Neural cell (in vitro differentiated cells): ENCODE measurements at regions not wholly inside any gene's neighbourhood (a gene's known extent, or its start where the extent isn't known, plus 50 kb on each side); places are given as distances from the start of the nearest gene placed in this dataset.

Experiments
- H2AFZ ChIP-seq: fragments of 200-600, 300-800 bp; sonication (generic), shearing (Covaris generic); 2 replicates; pipeline ENCODE4 v1.6.0; 2014; ENCODE audit warnings: low read depth, mild to moderate bottlenecking, antibody characterized with exemption, low read length, moderate library complexity
- H3F3A ChIP-seq: fragments of 200-600 bp; shearing (Covaris generic); 2 replicates; pipeline ENCODE4 v1.6.1; 2016; ENCODE audit warnings: mild to moderate bottlenecking, moderate library complexity, mixed read lengths, antibody characterized with exemption, low read length; ENCODE audit not compliant: insufficient read depth, poor library complexity, severe bottlenecking
- H3K27ac ChIP-seq: fragments of 200-600, 300-800 bp; sonication (generic), shearing (Covaris generic); 2 replicates; pipeline ENCODE4 v1.5.1; 2014; ENCODE audit warnings: mild to moderate bottlenecking, low read length, moderate library complexity
- H3K27me3 ChIP-seq: fragments of 300-800, 200-600 bp; sonication (generic), shearing (Covaris generic); 2 replicates; pipeline ENCODE4 v1.6.0; 2014; ENCODE audit warnings: mild to moderate bottlenecking, low read depth, low read length, moderate library complexity; ENCODE audit not compliant: insufficient read depth
- H3K36me3 ChIP-seq: fragments of 300-800, 200-600 bp; sonication (generic), shearing (Covaris generic); 2 replicates; pipeline ENCODE4 v1.5.1; 2014; ENCODE audit warnings: mild to moderate bottlenecking, antibody characterized with exemption, low read length, moderate library complexity; ENCODE audit not compliant: insufficient read depth
- H3K4me2 ChIP-seq: fragments of 300-800, 200-600 bp; sonication (generic), shearing (Covaris generic); 2 replicates; pipeline ENCODE4 v1.6.0; 2014; ENCODE audit warnings: mild to moderate bottlenecking, low read length
- H3K4me3 ChIP-seq: fragments of 300-800, 200-600 bp; sonication (generic), shearing (Covaris generic); 2 replicates; pipeline ENCODE4 v1.5.1; 2014; ENCODE audit warnings: mild to moderate bottlenecking, low read length, moderate library complexity
- H3K79me2 ChIP-seq: fragments of 200-600 bp; shearing (Covaris generic); replicated peaks from 2 replicates; pipeline ENCODE4 v1.6.0; 2014; ENCODE audit warnings: mild to moderate bottlenecking, low read length, moderate library complexity; ENCODE audit not compliant: insufficient read depth
- H3K9ac ChIP-seq: fragments of 300-800, 200-600 bp; sonication (generic), shearing (Covaris generic); 2 replicates; pipeline ENCODE4 v1.6.1; 2016; ENCODE audit warnings: mild to moderate bottlenecking, low read length, mixed read lengths
- H3K9me2 ChIP-seq: fragments of 200-600 bp; shearing (Covaris generic); 2 replicates; pipeline ENCODE4 v1.6.1; 2016; ENCODE audit warnings: mild to moderate bottlenecking, low read length, mixed read lengths; ENCODE audit not compliant: insufficient read depth
- H3K9me3 ChIP-seq: fragments of 200-600, 300-800 bp; sonication (generic), shearing (Covaris generic); 2 replicates; pipeline ENCODE4 v1.6.1; 2016; ENCODE audit warnings: mild to moderate bottlenecking, mixed run types, low read length, moderate library complexity, mixed read lengths
- H4K20me1 ChIP-seq: fragments of 200-600 bp; shearing (Covaris generic); 2 replicates; pipeline ENCODE4 v1.6.1; 2016; ENCODE audit warnings: mild to moderate bottlenecking, mixed run types; ENCODE audit not compliant: insufficient read depth
- EP300 ChIP-seq: fragments of 450-650 bp; conservative IDR thresholded peaks from 2 replicates; pipeline ENCODE4 v1.6.1; 2014; ENCODE audit warnings: antibody characterized with exemption, mild to moderate bottlenecking, moderate library complexity; ENCODE audit not compliant: poor library complexity, severe bottlenecking
- EZH2 ChIP-seq: fragments of 200-600, 300-800 bp; shearing (Covaris generic), sonication (generic); IDR thresholded peaks from 2 replicates; pipeline ENCODE4 v1.6.1; 2014; ENCODE audit warnings: antibody characterized with exemption, low read length, borderline replicate concordance, mild to moderate bottlenecking; ENCODE audit not compliant: insufficient read depth, poor library complexity, severe bottlenecking
- MXI1 ChIP-seq: fragments of 450-650 bp; conservative IDR thresholded peaks from 2 replicates; pipeline ENCODE4 v1.6.1; 2014; ENCODE audit warnings: antibody characterized with exemption, mild to moderate bottlenecking; ENCODE audit not compliant: poor library complexity, severe bottlenecking
- POLR2AphosphoS5 ChIP-seq: IDR thresholded peaks from 2 replicates; pipeline ENCODE4 v1.6.1; 2012
- RAD21 ChIP-seq: fragments of 450-650 bp; conservative IDR thresholded peaks from 2 replicates; pipeline ENCODE4 v1.6.1; 2014; ENCODE audit warnings: antibody characterized with exemption, mild to moderate bottlenecking, moderate library complexity
- REST ChIP-seq: IDR thresholded peaks from 2 replicates; pipeline ENCODE4 v1.6.1; 2012; ENCODE audit warnings: borderline replicate concordance
- SMC3 ChIP-seq: fragments of 450-650 bp; conservative IDR thresholded peaks from 2 replicates; pipeline ENCODE4 v1.6.1; 2014; ENCODE audit warnings: antibody characterized with exemption, mild to moderate bottlenecking, moderate library complexity; ENCODE audit not compliant: poor library complexity
- TAF1 ChIP-seq: IDR thresholded peaks from 2 replicates; pipeline ENCODE4 v1.6.1; 2012; ENCODE audit warnings: low read depth
- TF ChIP-seq, protein P1 (sequence below): fragments of 450-650 bp; IDR thresholded peaks from 2 replicates; pipeline ENCODE4 v1.5.1; 2014; ENCODE audit warnings: antibody characterized with exemption, mild to moderate bottlenecking, moderate library complexity; ENCODE audit not compliant: poor library complexity, severe bottlenecking

DNA sequence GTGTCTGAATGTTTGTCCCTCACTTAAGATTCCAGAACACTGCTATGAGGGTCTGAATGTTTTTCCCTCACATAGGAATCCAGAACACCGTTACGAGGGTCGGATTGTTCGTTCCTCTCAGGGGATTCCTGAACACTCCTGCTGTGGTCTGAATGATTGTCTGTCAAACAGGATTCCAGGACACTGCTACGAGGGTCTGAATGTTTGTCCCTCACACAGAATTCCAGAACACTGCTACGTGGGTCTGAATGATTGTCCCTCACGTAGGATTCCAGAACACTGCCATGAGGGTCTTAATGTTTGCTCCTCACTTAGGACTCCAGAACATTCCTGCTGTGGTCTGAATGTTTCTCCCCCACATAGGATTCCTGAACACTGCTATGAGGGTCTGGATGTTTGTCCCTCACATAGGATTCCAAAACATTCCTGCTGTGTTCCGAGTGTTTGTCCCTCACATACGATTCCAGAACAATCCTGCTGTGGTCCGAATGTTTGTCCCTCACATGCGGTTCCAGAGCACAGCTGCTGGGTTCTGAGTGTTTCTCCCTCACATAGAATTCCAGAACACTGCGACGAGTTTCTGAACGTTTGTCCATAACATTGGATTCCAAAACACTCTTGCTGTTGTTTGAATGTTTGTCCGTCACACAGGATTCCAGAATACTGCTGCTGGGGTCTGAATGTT is 199.5 kb downstream of the FOXD4L6 start:
- Histone ChIP-seq H3K4me3 (no peak overlapping the region), H3K4me2 (no peak overlapping the region), H3K79me2 (no peaks in the 10 kb centered on the region), H3F3A (no peaks in the 10 kb centered on the region), H3K9me3 (peaks cover 56% of the 10 kb centered on the region), H2AFZ (no peak overlapping the region), H3K9ac (no peak overlapping the region), H3K27me3 (no peaks in the 10 kb centered on the region), H3K9me2 (no peaks in the 10 kb centered on the region), H3K27ac (no peak overlapping the region), H3K36me3 (no peaks in the 10 kb centered on the region), H4K20me1 (no peaks in the 10 kb centered on the region)
- TF ChIP-seq EP300, result no peak
- no peak for TF ChIP-seq POLR2AphosphoS5
- no peak for TF ChIP-seq MXI1
- no peak for TF ChIP-seq EZH2
- TF ChIP-seq RAD21, result no peak
- TF ChIP-seq, protein P1, sequence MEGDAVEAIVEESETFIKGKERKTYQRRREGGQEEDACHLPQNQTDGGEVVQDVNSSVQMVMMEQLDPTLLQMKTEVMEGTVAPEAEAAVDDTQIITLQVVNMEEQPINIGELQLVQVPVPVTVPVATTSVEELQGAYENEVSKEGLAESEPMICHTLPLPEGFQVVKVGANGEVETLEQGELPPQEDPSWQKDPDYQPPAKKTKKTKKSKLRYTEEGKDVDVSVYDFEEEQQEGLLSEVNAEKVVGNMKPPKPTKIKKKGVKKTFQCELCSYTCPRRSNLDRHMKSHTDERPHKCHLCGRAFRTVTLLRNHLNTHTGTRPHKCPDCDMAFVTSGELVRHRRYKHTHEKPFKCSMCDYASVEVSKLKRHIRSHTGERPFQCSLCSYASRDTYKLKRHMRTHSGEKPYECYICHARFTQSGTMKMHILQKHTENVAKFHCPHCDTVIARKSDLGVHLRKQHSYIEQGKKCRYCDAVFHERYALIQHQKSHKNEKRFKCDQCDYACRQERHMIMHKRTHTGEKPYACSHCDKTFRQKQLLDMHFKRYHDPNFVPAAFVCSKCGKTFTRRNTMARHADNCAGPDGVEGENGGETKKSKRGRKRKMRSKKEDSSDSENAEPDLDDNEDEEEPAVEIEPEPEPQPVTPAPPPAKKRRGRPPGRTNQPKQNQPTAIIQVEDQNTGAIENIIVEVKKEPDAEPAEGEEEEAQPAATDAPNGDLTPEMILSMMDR, result no peak
- TF ChIP-seq TAF1, result no peak
- TF ChIP-seq REST, result no peak
- no peak for TF ChIP-seq SMC3

DNA sequence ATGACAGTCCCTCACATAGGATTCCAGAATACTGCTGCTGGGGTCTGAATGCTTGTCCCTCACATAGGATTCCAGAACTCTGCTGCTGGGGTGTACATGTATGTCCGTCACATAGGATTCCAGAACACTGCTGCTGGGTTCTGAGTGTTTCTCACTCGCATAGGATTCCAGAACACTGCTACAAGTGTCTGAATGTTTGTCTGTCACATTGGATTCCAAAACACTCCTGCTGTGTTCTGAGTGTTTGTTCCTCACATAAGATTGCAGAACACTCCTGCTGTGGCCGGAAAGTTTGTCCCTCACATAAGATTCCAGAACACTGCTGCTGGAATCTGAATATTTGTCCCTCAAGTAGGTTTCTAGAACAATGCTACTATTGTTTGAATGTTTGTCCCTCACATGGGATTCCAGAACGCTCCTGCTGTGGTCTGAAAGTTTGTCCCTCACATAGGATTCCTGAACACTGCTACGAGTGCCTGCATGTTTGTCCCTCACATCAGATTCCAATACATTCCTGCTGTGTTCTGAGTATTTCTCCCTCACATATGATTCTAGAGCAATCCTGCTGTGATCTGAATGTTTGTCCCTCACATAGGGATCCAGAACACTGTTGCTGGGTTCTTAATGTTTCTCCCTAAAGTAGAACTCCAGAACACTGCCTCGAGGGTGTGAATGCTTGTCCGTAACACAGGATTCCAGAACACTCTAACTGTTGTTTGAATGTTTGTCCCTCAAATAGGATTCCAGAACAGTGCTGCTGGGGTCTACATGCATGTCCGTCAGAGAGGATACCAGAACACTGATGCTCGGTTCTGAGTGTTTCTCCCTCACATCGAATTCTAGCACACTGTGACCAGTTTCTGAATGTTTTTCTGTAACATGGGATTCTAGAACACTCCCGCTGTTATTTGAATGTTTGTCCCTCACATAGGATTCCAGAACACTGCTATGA is 200.4 kb downstream of the FOXD4L6 start:
- Histone ChIP-seq H4K20me1 (no peaks in the 10 kb centered on the region), H2AFZ (no peak overlapping the region), H3K9me2 (no peaks in the 10 kb centered on the region), H3K27ac (no peak overlapping the region), H3K9me3 (peaks cover 56% of the 10 kb centered on the region), H3K36me3 (no peaks in the 10 kb centered on the region), H3K4me2 (no peak overlapping the region), H3K9ac (no peak overlapping the region), H3K79me2 (no peaks in the 10 kb centered on the region), H3K4me3 (no peak overlapping the region), H3F3A (no peaks in the 10 kb centered on the region), H3K27me3 (no peaks in the 10 kb centered on the region)
- no peak for TF ChIP-seq SMC3
- no peak for TF ChIP-seq RAD21
- no peak for TF ChIP-seq MXI1
- TF ChIP-seq REST, result no peak
- TF ChIP-seq EZH2, result no peak
- TF ChIP-seq TAF1, result no peak
- TF ChIP-seq POLR2AphosphoS5, result no peak
- TF ChIP-seq, protein P1, result no peak
- no peak for TF ChIP-seq EP300
